HG02763 (cell line): ENCODE measurements at regions not wholly inside any gene's neighbourhood (a gene's known extent, or its start where the extent isn't known, plus 50 kb on each side); places are given as distances from the start of the nearest gene placed in this dataset.

Experiments
- ATAC-seq: cut with Tn5 transposase; IDR thresholded peaks from one replicate; pipeline ENCODE4 v1.9.1; 2021; ENCODE audit warnings: mild to moderate bottlenecking, moderate library complexity; ENCODE audit not compliant: unreplicated experiment

DNA sequence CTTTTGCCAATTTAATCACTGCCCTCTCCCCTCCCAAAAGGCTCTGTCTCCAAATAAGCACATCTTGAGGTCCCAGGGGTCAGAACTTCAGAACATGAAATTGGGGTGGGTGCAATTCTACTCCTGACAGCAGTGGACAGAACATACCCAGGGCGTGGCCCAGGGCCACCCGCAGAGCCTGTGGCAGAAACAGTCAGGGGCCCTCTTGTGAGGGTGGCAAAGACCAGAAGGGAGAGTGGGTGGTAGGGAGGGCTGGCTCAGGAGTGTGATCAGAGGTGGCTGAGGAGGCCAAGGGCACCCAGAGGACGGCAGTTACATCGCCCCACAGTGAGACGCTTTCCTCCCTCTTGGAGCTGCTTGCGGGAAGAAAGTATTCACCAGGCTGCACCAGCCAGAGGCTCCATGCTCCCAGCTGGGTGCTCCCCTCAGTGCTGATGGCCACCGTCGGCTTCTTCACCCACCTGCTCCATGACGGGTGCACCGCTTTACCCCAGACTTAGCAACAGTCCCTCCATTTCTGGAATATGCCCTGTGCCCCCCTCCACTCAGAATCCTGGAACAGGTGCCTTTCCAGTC lies 1388.0 kb downstream of the BRD1 start:
- no peak for ATAC-seq

DNA sequence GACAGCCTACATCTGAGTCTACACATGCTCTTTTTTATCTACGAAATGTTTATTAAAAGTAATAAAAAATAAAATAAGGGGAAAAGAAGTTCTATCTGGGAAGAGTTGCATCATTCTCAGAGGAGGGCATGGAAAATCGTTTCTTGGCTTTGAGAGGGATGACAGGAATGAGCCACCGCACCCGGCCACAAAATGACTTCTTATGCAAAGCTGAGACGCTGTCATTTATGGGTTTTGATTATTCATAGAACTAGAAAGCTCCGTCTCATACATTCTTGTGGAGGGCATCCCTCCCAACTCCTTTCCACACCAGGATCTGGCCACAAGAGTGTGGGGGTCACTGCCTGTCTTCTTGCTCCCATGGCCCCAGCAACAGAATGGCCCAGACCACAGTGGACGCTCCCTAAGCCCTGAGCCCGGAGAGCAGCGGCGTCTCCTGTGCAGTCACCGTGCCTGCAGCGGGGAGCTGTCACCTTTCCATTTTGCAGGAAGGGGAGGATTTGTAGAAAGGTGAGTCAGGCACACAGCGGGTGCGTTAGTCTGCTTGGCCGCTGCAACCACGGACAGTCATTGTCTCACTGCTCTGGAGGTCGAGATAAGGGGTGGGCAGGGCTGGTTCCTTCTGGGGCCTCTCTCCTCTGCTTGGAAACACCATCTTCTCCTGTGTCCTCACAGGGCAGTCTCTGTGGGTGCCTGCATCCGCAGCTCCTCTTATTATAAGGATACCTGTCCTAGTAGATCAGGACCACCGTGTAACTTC lies 1388.7 kb downstream of the BRD1 start:
- ATAC-seq: no peak

DNA sequence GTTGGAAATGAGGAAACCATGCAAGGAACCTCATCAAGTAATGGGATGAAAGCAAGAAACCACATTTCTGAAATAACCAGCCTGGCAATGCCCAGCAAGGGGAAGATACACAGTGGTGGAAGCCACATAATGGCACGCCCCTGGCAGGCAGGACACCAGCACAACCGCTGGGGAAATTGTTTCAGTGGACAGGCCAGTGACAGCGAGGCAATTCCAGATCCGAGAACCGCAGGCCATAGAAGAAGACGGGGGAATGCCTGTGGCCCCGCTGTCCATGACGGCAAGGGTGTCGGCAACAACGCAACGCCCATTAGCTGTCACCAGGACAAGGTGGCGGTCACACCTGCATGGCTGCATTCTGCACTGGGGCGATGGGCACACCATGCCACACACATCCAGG lies 1389.6 kb downstream of the BRD1 start:
- no peak for ATAC-seq

DNA sequence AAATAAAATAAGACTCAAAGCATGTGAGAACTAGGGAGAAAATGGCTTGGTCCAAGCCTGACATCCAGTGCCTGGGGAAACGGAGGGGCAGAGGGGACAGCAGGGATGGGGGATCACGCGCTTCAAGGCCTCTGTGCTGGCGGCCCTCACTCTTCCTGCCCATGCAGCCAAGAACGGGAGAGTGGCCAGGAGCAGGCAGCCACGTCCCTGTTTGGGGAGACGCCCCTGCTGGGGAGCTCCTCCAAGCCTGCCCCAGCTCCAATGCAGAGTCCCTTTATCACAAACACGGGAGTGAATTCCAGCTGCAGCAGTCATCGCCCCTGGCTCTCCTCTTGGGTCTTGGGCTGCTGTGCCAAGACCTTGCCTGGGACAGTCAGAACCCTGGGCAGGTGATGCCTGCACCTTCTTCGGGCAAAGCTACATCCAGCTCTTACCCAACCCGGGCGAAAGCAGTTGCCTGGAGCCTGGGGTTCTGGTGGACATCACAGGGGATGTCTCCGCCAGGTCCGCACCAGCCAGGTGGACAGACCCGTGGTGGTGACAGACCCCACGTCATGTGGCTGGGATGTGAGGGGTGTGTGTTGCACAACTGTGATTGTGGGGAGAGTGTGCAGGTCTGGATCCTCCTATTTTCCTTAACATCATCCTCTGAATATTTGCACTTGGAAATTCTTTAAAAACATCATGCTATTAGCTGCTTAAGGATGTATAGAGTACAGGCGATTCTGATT lies 1391.3 kb downstream of the BRD1 start:
- no peak for ATAC-seq

DNA sequence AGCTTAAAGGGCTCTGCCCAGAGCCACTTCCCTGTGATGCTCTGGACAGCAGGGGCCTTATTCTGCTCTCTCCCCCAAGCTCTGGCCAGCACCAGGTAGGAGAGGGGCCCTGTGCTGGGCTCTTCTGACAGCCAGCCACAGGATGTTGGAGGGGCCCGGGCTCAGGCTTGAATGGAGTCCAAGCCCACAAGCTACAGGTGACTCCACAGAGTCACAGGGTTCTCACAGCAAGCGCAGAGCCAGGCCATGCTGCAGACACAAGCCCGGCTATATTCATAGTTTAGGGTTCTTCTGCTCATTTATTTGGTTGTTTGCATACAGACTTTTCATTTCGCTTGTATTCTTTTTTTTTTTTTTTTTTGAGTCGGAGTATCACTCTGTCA lies 1392.8 kb downstream of the BRD1 start:
- no peak for ATAC-seq

DNA sequence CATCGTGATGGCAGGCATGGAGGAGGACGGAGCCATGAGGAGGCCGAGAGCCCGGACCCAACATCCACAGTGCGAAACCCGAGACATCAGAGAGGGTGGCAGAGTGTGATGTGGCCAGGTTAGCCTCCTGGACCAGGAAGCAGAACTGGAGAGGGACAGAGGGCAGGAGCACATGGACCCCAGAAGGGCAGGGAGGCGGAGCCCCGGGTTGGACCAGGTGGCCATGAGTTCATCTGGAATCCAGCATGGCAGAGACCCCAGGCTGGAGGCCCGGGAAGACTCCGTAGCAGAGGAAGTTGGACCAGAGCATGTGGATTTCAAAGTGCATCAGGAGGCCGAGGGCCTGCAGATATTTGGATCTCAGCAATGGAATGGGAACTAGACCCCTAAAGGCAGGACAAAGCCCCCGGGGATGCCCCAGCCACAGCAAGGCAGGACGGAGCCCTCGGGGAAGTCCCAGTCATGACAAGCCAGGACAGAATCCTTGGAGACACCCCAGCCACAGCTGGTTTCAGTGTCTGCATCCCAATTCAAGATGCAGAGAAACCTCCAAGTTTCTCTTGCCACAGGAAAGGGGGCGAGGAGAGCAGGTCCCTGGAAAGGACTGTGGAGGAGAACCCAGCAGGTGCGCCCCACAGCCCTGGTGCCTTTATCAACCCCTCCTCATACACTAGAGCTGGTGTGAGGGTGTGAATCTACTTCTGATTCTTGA lies 1393.4 kb downstream of the BRD1 start:
- no peak for ATAC-seq

DNA sequence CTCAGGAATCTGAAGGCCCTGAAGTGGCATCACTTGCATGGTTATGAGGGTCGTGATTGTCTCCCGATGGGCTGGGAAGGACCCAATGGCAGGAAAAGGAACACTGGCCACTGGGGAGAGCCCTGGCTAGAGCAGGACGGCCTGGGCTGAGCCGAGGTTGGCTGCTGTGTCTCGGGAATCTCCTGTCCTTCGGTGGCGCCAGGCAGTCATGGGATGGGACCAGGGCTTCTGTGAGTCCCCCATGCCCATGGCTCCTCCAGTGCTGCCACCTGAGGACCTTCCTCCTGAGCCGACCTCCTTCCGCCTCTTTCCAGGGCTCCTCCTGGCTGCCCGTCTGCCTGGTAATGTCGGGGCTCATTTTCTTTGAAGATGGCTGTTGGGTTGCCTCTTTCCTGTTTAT lies 1394.0 kb downstream of the BRD1 start:
- no peak for ATAC-seq

DNA sequence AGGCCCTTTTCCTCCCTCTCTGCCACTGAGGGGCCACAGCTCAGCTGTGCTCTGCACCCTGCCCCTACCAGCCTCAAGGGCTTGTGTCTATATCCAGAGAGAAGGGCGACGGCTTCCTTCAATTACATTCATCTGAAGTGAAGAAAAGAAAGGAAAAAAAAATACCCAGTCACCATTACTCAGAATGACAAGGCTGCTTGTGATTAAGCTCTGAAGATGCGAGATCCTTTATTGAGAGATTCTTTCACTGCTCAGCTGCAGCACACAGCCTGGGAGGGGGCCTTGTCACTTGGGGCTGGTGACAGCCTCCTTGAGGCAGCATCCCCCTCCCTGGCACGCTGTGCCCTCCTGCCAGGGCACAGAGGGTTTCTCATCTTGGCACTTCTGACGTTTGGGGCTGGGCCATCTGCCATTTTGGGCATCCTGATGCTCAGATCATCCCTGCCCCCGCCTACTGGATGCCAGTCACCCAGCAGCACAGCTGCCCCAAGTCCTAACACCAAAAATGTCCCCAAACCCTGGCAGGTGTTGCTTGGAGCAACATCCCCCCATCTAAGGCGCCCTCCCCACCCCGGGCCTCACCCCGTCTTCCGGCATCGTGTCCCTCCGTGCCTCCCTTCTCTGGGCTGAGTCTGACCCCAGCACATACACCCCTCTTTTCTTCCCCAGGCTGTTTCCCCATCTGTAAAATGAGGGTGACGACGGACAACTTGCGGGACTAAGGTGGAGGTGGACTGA lies 1394.7 kb downstream of the BRD1 start:
- no peak for ATAC-seq

DNA sequence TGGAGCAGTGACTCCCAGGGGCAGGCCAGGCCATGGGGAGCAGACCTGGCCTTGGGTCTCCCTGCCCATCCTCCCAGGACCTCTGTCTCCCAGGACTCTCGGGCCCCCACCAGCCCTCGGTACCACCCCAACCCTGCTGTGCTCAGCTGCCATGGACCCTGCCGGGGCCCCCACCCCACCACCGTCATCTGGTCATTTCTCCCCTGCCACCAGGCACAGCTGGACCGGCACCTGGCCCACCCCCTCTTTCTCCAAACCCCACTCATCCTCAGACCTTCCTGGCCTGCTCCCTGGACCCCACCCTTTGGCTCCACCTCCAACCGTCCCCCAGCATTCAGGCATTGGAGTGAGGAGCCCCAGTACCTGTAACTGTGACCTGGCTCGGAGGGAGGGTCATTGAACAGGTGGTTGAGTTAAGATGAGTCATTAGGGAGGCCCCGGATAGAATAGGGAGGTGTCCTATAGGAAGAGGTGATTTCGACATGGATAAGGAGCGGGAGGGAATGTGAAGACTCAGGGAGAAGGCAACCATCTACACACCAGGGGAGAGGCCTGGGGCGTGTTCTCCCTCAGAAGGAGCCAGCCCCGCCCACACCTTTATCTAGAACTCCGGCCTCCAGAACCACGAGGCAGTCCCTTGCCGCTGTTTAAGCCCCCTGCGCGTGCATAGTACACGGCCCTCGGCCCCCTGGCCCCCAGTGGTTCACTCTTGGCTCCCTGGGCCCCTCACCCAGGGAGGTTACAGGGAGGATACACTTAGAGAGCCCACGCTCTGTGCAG lies 1395.9 kb downstream of the BRD1 start:
- no peak for ATAC-seq

DNA sequence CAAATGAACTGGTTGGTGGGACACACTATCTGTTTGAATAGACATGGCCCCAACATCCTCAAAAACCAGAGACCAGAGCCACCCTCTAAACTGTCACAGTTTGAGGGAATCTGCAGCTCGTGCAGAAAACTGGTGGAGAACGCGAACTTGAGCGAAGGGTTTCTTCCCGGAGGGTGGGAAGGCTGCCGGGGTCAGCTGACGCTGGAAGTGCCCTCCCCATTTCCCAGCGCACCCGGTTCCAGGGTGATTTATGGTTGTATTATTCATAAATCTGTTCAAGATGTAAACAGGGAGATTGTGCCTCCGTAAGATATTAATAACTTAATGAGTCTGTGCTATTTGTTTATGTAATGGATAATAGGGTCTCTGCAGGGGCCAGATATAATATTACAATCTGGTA lies 1396.7 kb downstream of the BRD1 start:
- no peak for ATAC-seq

DNA sequence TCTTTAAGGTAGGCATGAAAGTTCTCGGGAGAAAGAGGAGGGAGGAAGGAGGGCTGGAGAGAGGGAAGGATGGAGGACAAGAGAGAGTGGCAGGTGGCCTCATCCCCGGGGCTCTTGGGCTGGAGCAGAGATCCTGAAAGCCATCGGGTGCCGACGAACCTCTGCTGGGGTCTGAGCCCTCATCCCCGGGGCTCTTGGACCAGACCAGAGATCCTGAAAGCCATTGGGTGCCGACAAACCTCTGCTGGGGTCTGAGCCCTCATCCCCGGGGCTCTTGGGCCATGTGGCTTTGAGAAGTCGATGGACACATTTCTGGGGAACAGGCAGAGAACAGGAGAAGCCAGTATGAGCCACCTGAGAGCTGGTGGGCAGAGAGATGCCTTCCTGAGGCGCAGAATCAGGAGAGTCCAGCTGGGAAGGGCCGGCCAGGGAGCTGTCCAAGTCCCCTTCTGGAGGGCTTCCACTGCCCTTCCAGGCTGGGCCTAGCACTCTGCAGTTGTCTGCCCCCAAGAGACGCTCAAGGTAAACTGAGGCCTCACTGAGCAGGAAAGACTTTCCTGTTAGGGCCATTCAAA lies 1398.1 kb downstream of the BRD1 start:
- ATAC-seq: no peak

DNA sequence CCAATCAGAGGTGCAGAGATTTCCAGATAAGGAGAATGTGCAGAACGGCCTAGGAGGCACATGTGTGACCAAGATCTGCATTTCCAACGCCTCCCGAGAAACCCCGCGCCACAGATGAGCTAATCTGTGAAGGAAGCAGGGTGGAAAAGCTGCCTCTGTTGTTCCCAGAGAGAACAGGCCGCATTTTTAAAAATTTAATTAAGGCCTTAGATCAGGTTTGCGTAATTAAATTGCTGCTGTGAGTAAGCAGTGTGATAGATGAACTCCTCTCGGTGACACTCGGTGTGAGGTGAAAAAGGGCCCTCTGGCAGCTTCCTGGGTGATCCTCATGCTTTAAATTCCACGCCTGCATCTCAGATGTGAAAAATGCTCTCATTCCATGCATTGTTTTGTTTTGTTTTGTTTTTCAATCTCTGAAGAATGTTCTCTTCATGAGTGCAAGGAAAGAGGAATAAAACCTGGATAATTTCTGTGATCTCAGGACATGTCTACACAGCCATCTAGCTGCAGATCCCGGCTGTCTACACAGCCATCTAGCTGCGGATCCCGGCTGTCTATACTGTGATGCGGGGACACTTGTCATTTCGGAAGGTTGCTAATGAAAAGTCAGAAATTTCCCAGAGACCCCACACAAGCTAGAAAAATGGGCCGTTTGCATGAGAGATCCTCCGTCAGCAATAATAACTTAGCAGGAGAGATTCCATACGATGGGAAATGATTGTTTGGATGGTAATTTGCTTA lies 1398.9 kb downstream of the BRD1 start:
- no peak for ATAC-seq

DNA sequence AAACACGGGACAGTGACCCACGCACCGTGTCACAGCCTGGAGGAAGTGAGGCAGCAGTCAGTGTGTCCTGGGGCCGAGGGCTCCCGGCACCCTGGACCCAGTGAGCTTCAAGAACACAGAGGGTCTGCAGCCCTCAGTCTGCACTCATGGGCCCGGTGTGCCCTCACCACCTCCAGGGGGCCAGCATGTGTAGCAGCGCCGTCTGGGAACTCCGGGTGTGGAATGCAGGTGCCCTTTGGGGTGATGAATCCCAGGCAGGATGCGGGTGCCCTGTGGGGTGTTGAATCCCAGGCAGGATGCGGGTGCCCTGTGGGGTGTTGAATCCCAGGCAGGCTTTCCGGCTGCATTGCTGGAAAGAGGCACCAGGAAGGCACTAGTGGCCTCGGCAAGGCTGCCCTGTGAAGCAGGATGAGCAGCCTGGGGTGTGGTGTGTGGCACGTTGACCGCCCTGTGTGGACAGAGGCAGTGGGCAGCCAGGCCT lies 1399.9 kb downstream of the BRD1 start:
- no peak for ATAC-seq

DNA sequence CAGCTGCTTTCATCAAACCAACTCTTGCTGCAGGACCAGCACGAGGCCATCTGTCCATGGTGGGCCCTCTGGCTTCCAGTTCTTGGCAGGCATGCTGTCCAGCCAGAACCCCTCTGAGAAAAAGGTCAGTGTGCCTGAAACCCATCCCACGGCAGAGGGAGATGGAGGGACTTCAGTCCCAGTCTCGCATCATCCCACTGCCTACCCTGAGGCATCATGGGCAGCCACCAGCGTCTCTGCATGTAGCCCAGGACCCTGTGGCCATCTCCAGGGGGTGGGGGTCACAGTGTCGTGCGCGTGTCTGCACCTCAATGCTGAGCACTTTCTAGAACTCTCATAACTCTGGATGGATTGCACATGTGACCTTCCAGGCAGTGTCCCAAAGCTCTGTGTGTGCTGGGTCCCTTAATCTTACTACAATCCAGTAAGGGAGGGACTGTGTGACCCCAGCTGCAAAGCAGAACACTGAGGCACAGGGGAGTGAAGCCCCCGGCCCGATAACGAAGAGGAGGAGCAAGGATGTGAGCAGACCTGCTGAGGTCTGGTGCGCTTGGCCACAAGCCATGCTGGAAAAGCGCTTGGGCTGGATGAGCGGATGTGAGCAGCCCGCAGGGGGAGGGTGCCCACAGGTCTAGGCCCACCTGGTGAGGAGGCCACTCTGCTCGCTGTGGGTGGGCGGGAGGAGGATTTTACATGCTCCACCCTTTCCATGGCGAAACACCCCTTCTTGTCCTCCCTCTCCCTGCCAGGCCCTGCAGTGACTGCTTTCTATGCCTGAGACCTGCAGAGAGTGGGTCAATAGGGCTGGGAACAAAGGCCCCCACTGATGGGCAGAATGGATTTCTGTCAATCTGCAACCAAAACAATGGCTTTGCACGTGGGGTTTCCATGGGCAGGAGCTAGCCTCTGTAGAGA lies 1401.0 kb downstream of the BRD1 start:
- no peak for ATAC-seq

DNA sequence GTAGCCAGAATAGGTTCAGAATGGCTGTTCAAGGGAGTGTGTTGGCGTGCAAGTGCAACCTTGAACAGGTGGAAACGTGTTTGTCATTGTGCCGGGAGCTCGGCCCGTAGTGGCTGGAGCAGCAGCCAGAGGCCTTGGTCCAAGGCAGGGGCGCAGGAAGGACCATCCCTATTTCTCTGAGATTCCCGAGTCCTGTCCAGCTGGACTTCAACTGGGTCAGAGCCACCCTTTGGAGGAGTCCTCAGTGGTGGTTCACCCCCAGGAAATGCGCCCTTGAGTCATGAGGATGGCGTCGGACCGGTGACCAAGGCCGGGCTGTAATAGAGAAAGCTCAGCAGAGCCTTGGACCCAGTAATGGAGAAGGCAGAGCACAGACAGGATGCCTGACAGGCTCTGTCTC lies 1402.0 kb downstream of the BRD1 start:
- no peak for ATAC-seq

DNA sequence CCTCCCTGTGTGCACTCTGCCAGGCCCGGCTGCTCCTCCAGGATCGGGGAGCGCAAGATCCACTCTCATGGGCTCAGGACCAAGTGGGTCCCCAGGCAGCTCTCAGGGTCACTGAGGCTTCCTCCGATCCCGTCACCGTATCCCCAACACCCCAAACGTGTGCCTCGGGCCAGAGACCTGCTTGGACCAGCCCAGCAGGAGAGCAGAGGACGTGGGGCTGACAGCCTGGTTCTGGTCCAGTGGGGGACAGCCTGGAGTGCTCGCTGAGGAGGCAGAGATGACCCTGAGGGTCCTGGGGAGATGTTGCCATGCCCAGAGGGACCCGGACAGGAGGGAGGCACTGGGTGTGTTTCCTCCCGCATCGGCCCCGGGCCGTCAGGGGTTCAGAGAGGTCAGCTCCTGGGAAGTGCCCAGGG lies 1402.6 kb downstream of the BRD1 start:
- no peak for ATAC-seq

DNA sequence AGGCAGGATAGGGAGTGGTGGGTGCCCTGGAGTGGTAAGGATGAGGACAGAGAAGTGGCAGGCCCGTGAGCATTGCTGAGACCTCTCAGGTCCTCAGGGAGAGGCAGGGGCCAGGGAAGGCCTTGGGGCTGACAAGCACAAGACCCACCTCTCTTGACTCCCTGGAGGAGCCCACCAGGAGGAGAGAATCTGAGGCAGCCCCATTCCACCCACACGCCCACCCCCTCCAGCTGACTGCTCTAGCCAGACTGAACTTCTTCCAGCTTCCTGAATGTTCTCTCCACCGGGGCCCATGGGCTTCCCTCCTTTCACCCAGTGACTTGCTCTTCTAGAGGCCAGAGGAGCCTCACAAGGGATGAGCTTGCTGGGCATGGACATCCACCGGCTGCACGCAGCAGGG lies 1403.0 kb downstream of the BRD1 start:
- no peak for ATAC-seq

DNA sequence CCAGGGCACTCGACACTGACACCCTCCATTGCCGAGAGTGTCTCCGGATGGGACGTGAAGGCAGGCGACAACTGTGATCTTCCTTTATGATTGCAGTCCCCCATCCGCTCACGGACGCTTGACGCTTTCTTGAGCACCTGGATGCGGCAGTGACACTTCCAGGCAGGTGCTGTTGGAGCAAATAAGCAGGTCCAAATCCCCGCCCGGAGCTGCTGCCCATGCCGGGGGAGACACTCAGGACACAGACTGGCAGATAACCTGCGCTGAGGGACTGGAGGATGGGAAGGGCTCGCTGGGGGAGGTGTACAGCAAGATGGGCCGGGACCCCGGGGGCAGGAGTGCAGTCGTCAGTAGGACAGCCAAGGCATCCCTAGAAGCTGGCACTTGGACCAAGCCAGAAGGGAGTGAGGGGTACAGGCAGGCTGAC lies 1403.5 kb downstream of the BRD1 start:
- no peak for ATAC-seq
